ENCODE measurements at regions not wholly inside any gene's neighbourhood (a gene's known extent, or its start where the extent isn't known, plus 50 kb on each side); places are given as distances from the start of the nearest gene placed in this dataset.

DNA sequence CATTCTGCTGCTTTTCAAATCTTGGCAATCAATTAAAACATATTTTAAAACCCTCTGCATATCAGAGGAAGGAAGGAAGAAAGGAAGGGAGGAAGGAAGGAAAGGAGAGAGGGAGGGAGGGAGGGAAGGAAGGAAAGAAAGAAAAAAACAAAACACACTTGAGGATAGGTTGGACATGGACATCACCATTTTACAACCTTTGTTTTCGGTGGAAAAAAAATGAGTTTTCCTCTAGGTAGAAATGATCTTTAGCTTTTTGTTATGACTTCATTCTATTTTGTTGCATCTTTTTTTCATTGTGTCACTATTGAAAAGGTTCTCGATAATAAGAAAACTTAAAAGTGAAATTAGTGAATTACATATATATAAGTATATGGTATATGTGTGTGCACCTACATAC is 522.9 kb downstream of the NOVA1 start:
- H3K9ac ChIP-seq (ENCODE audit: extremely low read depth, insufficient read length, low read length), result no peak overlapping the region
- H3K36me3 Mint-ChIP-seq (ENCODE audit: insufficient read depth in 1 of 3, low read depth in 3 of 3), result no peaks in the 10 kb centered on the region
- no peak overlapping the region for H3K27ac Mint-ChIP-seq
- no peak overlapping the region for H4K5ac ChIP-seq (ENCODE audit: insufficient read length, low read depth, low read length)
- no peaks in the 10 kb centered on the region for H3K23me2 ChIP-seq (ENCODE audit: insufficient read length, low read depth, low read length, poor library complexity, severe bottlenecking)
- no peak overlapping the region for H2BK120ac ChIP-seq (ENCODE audit: low read depth, low read length, poor library complexity, severe bottlenecking)
- H3K4me2 ChIP-seq (ENCODE audit: insufficient read depth, insufficient read length, low read length), result no peak overlapping the region
- H2BK12ac ChIP-seq (ENCODE audit: insufficient read length, low read depth, low read length), result no peak overlapping the region
- H3K4me3 Mint-ChIP-seq, result no peak overlapping the region
- no peak overlapping the region for H2AK5ac ChIP-seq (ENCODE audit: insufficient read length, low read length)
- WGBS (ENCODE audit: extremely low coverage, insufficient read length, low lambda C conversion rate), result no CpG with 5 or more reads among the region's 2 CpGs
- H3K4me1 ChIP-seq (ENCODE audit: insufficient read depth, low read length), result no peaks in the 10 kb centered on the region
- H3K79me2 ChIP-seq (ENCODE audit: insufficient read depth, low read length), result no peaks in the 10 kb centered on the region
- H3K27me3 ChIP-seq (ENCODE audit: insufficient read depth, low read length), result no peaks in the 10 kb centered on the region
- no peak overlapping the region for H4K8ac ChIP-seq (replicated peaks; ENCODE audit: insufficient read length, low read depth, low read length)
- H2AFZ ChIP-seq (ENCODE audit: low read length), result no peak overlapping the region
- no peak overlapping the region for H2BK20ac ChIP-seq (ENCODE audit: low read depth, low read length, poor library complexity, severe bottlenecking)
- TF ChIP-seq, protein P1, sequence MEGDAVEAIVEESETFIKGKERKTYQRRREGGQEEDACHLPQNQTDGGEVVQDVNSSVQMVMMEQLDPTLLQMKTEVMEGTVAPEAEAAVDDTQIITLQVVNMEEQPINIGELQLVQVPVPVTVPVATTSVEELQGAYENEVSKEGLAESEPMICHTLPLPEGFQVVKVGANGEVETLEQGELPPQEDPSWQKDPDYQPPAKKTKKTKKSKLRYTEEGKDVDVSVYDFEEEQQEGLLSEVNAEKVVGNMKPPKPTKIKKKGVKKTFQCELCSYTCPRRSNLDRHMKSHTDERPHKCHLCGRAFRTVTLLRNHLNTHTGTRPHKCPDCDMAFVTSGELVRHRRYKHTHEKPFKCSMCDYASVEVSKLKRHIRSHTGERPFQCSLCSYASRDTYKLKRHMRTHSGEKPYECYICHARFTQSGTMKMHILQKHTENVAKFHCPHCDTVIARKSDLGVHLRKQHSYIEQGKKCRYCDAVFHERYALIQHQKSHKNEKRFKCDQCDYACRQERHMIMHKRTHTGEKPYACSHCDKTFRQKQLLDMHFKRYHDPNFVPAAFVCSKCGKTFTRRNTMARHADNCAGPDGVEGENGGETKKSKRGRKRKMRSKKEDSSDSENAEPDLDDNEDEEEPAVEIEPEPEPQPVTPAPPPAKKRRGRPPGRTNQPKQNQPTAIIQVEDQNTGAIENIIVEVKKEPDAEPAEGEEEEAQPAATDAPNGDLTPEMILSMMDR (conservative IDR thresholded peaks at IDR 0.05), result no peak
- no peak overlapping the region for H2BK5ac ChIP-seq (ENCODE audit: insufficient read length, low read length)
- no peaks in the 10 kb centered on the region for H4K20me1 ChIP-seq (ENCODE audit: control insufficient read depth, insufficient read depth, insufficient read length)
- H3K23ac ChIP-seq (ENCODE audit: insufficient read length, low read depth, low read length), result no peak overlapping the region
- no peak overlapping the region for H2BK15ac ChIP-seq (ENCODE audit: low read depth, low read length)
- no peak overlapping the region for H3K4ac ChIP-seq (ENCODE audit: low read depth, low read length)
- H3K79me1 ChIP-seq (ENCODE audit: insufficient read depth, low read depth, low read length, poor library complexity, severe bottlenecking), result no peaks in the 10 kb centered on the region
- no peak overlapping the region for H3K14ac ChIP-seq (ENCODE audit: insufficient read depth, low read length)
- no peaks in the 10 kb centered on the region for H3K27me3 Mint-ChIP-seq (ENCODE audit: low read depth)
- peaks cover 5 to 11% of the 10 kb centered on the region in 2 experiments for H3K4me1 Mint-ChIP-seq
- DNase-seq, result no peak
- H3K27ac ChIP-seq (ENCODE audit: insufficient read length, low read depth, low read length), result no peak overlapping the region
- H3K18ac ChIP-seq (ENCODE audit: insufficient read length, low read depth, low read length), result no peak overlapping the region
- no peak overlapping the region for H4K91ac ChIP-seq (ENCODE audit: insufficient read length, low read depth, low read length)
- H3K56ac ChIP-seq (ENCODE audit: insufficient read length, low read depth, low read length), result no peak overlapping the region
- no peaks in the 10 kb centered on the region for H3K9me3 ChIP-seq (ENCODE audit: control insufficient read depth, low read depth, low read length)
- no peak overlapping the region for H3T11ph ChIP-seq (ENCODE audit: low read length)
- no peaks in the 10 kb centered on the region for H3K9me3 Mint-ChIP-seq

Measured in H9 (cell line).